H1 (cell line): ENCODE measurements at regions not wholly inside any gene's neighbourhood (a gene's known extent, or its start where the extent isn't known, plus 50 kb on each side); places are given as distances from the start of the nearest gene placed in this dataset.

Experiments
- ATF2 ChIP-seq: IDR thresholded peaks from 2 replicates; pipeline ENCODE4 v1.6.1; 2012; ENCODE audit warnings: low read length, inconsistent platforms
- CBX8 ChIP-seq: fragments of 300-800, 300-1000 bp; sonication (generic); IDR thresholded peaks from 2 replicates; pipeline ENCODE4 v1.7.1; 2016; ENCODE audit warnings: low read depth, low read length, borderline replicate concordance
- NRF1 ChIP-seq: IDR thresholded peaks from 2 replicates; pipeline ENCODE4 v1.6.1; 2011; ENCODE audit warnings: mild to moderate bottlenecking, low read depth, low read length, improper control_type of control experiment
- PHF8 ChIP-seq: fragments of 200-600 bp; sonication (generic); conservative IDR thresholded peaks from 2 replicates; pipeline ENCODE4 v1.7.1; 2012; ENCODE audit warnings: low read depth, mild to moderate bottlenecking, inconsistent platforms, low read length, moderate library complexity
- SIRT6 ChIP-seq: IDR thresholded peaks from one replicate; pipeline ENCODE4 v1.7.1; 2012; ENCODE audit warnings: low read length, inconsistent platforms

- TF ChIP-seq PHF8 (no peak), NRF1 (no peak), ATF2 (no peak), CBX8 (no peak), SIRT6 (no peak)
Measured at GRCh38 chr4:103936653-103937145, 216.9 kb upstream of the TACR3 start (continued).
